DND-41 (cell line): ENCODE measurements at regions not wholly inside any gene's neighbourhood (a gene's known extent, or its start where the extent isn't known, plus 50 kb on each side); places are given as distances from the start of the nearest gene placed in this dataset.
A peak's percentile ranks its signal among the peaks of the same experiment; 100 is the strongest.

Source experiments
- ATAC-seq: fragments of 200-7000 bp; cut with Tn5 transposase; 3 replicates; pipeline ENCODE4 v1.9.1; 2021; ENCODE audit warnings: low read depth; ENCODE audit not compliant: insufficient read depth
- DNase-seq: peaks from one replicate; pipeline ENCODE4 v3.0.0-alpha.2; 2020
- H2AFZ ChIP-seq: 2 replicates; pipeline ENCODE4 v1.6.0; 2012; ENCODE audit warnings: low read depth, low read length
- H3K27ac ChIP-seq: 2 replicates; pipeline ENCODE4 v1.5.1; 2012; ENCODE audit warnings: low read length, inconsistent platforms
- H3K27me3 ChIP-seq: fragments of 200-600 bp; sonication (generic); 2 replicates; pipeline ENCODE4 v1.6.0; 2012; ENCODE audit warnings: low read length, mild to moderate bottlenecking, inconsistent platforms; ENCODE audit not compliant: insufficient read depth, poor library complexity
- H3K36me3 ChIP-seq: 2 replicates; pipeline ENCODE4 v1.5.1; 2012; ENCODE audit warnings: low read length, inconsistent platforms; ENCODE audit not compliant: insufficient read depth
- H3K4me1 ChIP-seq: 2 replicates; pipeline ENCODE4 v1.5.1; 2012; ENCODE audit warnings: mild to moderate bottlenecking, low read length; ENCODE audit not compliant: insufficient read depth
- H3K4me2 ChIP-seq: 2 replicates; pipeline ENCODE4 v1.6.0; 2012; ENCODE audit warnings: mild to moderate bottlenecking, moderate library complexity, low read length, inconsistent platforms; ENCODE audit not compliant: insufficient read depth
- H3K4me3 ChIP-seq, 2 experiments: fragments of 200-600 bp in 1 of 2; shearing (Covaris generic) in 1 of 2; 2 replicates each; pipeline ENCODE4 v1.5.1; 2012 to 2016; ENCODE audit warnings: inconsistent platforms in 2 of 2, low read length in 2 of 2, mild to moderate bottlenecking in 2 of 2, low read depth in 1 of 2, moderate library complexity in 1 of 2
- H3K79me2 ChIP-seq: 2 replicates; pipeline ENCODE4 v1.6.0; 2012; ENCODE audit warnings: low read length, inconsistent platforms; ENCODE audit not compliant: insufficient read depth
- H3K9ac ChIP-seq: 2 replicates; pipeline ENCODE4 v1.6.0; 2012; ENCODE audit warnings: low read depth, mild to moderate bottlenecking, inconsistent platforms, low read length, moderate library complexity
- H3K9me3 ChIP-seq: 2 replicates; pipeline ENCODE4 v1.5.1; 2012; ENCODE audit warnings: low read length, moderate library complexity, mild to moderate bottlenecking, inconsistent platforms; ENCODE audit not compliant: insufficient read depth, severe bottlenecking
- H4K20me1 ChIP-seq: 2 replicates; pipeline ENCODE4 v1.6.0; 2012; ENCODE audit warnings: low read length; ENCODE audit not compliant: insufficient read depth
- CTCF ChIP-seq: IDR thresholded peaks from 2 replicates; pipeline ENCODE4 v1.5.1; 2012; ENCODE audit warnings: borderline replicate concordance, low read length, moderate library complexity, mild to moderate bottlenecking; ENCODE audit not compliant: poor library complexity, severe bottlenecking; ENCODE audit errors: extremely low read depth
- EZH2 ChIP-seq: IDR thresholded peaks from 3 replicates; pipeline ENCODE4 v1.6.1; 2012; ENCODE audit warnings: borderline replicate concordance, low read depth, mild to moderate bottlenecking, moderate library complexity, low read length, inconsistent platforms; ENCODE audit not compliant: severe bottlenecking

- Histone ChIP-seq H3K79me2 (no peaks in the 10 kb centered on the region), H3K36me3 (no peaks in the 10 kb centered on the region), H3K9ac (no peak overlapping the region), H3K4me3 (no peak overlapping the region), H2AFZ (no peak overlapping the region), H3K9me3 (no peaks in the 10 kb centered on the region), H3K4me2 (no peak overlapping the region), H3K27ac (no peak overlapping the region), H3K4me1 (no peaks in the 10 kb centered on the region), H3K27me3 (no peaks in the 10 kb centered on the region), H4K20me1 (no peaks in the 10 kb centered on the region)
- 0 out of 3 replicates have a peak, but pooled peaks have one; percentile 17 for ATAC-seq
- TF ChIP-seq EZH2 (no peak), CTCF (no peak)
- no peak for DNase-seq
Measured at GRCh38 chr2:161571051-161571429, 53.2 kb upstream of the SLC4A10 start.
